Large intestine (tissue), 3 donors: ENCODE measurements at regions not wholly inside any gene's neighbourhood (a gene's known extent, or its start where the extent isn't known, plus 50 kb on each side); places are given as distances from the start of the nearest gene placed in this dataset.

ENCODE experiments used
- DNase-seq, 2 donors: peaks; one replicate each; pipeline versions ENCODE4 v3.0.0 to v3.0.0-alpha.2; 2013
- H3K27ac ChIP-seq: one replicate; pipeline ENCODE4 v1.5.1; 2013; ENCODE audit warnings: low read length
- H3K27me3 ChIP-seq: 2 replicates; pipeline ENCODE4 v1.6.1; 2013; ENCODE audit warnings: low read length; ENCODE audit not compliant: control insufficient read depth, insufficient read depth
- H3K36me3 ChIP-seq: 2 replicates; pipeline ENCODE4 v1.6.1; 2013; ENCODE audit warnings: low read length; ENCODE audit not compliant: control insufficient read depth, insufficient read depth
- H3K4me1 ChIP-seq: one replicate; pipeline ENCODE4 v1.6.1; 2013; ENCODE audit warnings: low read length; ENCODE audit not compliant: control insufficient read depth, insufficient read depth
- H3K4me3 ChIP-seq: one replicate; pipeline ENCODE4 v1.5.1; 2013; ENCODE audit warnings: low read length
- H3K9me3 ChIP-seq: one replicate; pipeline ENCODE4 v1.6.1; 2013; ENCODE audit warnings: mild to moderate bottlenecking, low read depth, low read length, moderate library complexity; ENCODE audit not compliant: control insufficient read depth
- WGBS: methylation state at CpG from one replicate; pipeline ENCODE4 v1.1.5; 2013; ENCODE audit warnings: low lambda C conversion rate; ENCODE audit not compliant: insufficient coverage; 5-methylcytosine and 5-hydroxymethylcytosine counted together

GRCh38 chr13:104691767-104692467 lies 1625.7 kb upstream of the SLC10A2 start:
- Histone ChIP-seq H3K27ac (no peak overlapping the region), H3K4me3 (no peak overlapping the region), H3K4me1 (no peaks in the 10 kb centered on the region), H3K36me3 (no peaks in the 10 kb centered on the region), H3K27me3 (no peaks in the 10 kb centered on the region), H3K9me3 (no peaks in the 10 kb centered on the region)
- WGBS = 80% methylated on average over 1 of the region's 2 CpGs
- DNase-seq = no peak

- 80% methylated on average over 1 of the region's 3 CpGs for WGBS
- H3K36me3 ChIP-seq = no peaks in the 10 kb centered on the region
- H3K27me3 ChIP-seq = no peaks in the 10 kb centered on the region
- no peak overlapping the region for H3K27ac ChIP-seq
- no peaks in the 10 kb centered on the region for H3K4me1 ChIP-seq
- no peak for DNase-seq
- H3K9me3 ChIP-seq = no peaks in the 10 kb centered on the region
- no peak overlapping the region for H3K4me3 ChIP-seq
Measured at GRCh38 chr13:104686484-104686883, 1620.3 kb upstream of the SLC10A2 start.

GRCh38 chr13:104683789-104684188 lies 1617.6 kb upstream of the SLC10A2 start:
- Histone ChIP-seq H3K27ac (no peak overlapping the region), H3K4me1 (no peaks in the 10 kb centered on the region), H3K27me3 (no peaks in the 10 kb centered on the region), H3K36me3 (no peaks in the 10 kb centered on the region), H3K9me3 (no peaks in the 10 kb centered on the region), H3K4me3 (no peak overlapping the region)
- no peak for DNase-seq

- Histone ChIP-seq H3K4me1 (no peaks in the 10 kb centered on the region), H3K9me3 (no peaks in the 10 kb centered on the region), H3K4me3 (no peak overlapping the region), H3K36me3 (no peaks in the 10 kb centered on the region), H3K27ac (no peak overlapping the region), H3K27me3 (no peaks in the 10 kb centered on the region)
- no peak for DNase-seq
- WGBS = no CpG with 5 or more reads among the region's 5 CpGs
Measured at GRCh38 chr13:104678161-104678560, 1611.9 kb upstream of the SLC10A2 start.

- H3K9me3 ChIP-seq = no peaks in the 10 kb centered on the region
- no peak overlapping the region for H3K4me3 ChIP-seq
- H3K27me3 ChIP-seq = no peaks in the 10 kb centered on the region
- DNase-seq = no peak
- WGBS = 92% methylated on average over 3 of the region's 3 CpGs
- no peak overlapping the region for H3K27ac ChIP-seq
- no peaks in the 10 kb centered on the region for H3K36me3 ChIP-seq
- no peaks in the 10 kb centered on the region for H3K4me1 ChIP-seq
Measured at GRCh38 chr13:104671901-104672300, 1605.7 kb upstream of the SLC10A2 start.

GRCh38 chr13:104657196-104657595 lies 1591.0 kb upstream of the SLC10A2 start:
- 100% methylated on average over 1 of the region's 1 CpG for WGBS
- no peaks in the 10 kb centered on the region for H3K4me1 ChIP-seq
- H3K27me3 ChIP-seq = no peaks in the 10 kb centered on the region
- no peak overlapping the region for H3K4me3 ChIP-seq
- H3K27ac ChIP-seq = no peak overlapping the region
- DNase-seq = no peak
- no peaks in the 10 kb centered on the region for H3K9me3 ChIP-seq
- no peaks in the 10 kb centered on the region for H3K36me3 ChIP-seq

GRCh38 chr13:104650431-104650830 lies 1584.2 kb upstream of the SLC10A2 start:
- no peak overlapping the region for H3K4me3 ChIP-seq
- WGBS = no CpG with 5 or more reads among the region's 12 CpGs
- H3K27me3 ChIP-seq = no peaks in the 10 kb centered on the region
- H3K4me1 ChIP-seq = no peaks in the 10 kb centered on the region
- no peak for DNase-seq
- H3K27ac ChIP-seq = no peak overlapping the region
- no peaks in the 10 kb centered on the region for H3K36me3 ChIP-seq
- no peaks in the 10 kb centered on the region for H3K9me3 ChIP-seq

GRCh38 chr13:104648291-104648690 lies 1582.1 kb upstream of the SLC10A2 start:
- H3K27ac ChIP-seq = no peak overlapping the region
- no peak overlapping the region for H3K4me3 ChIP-seq
- H3K36me3 ChIP-seq = no peaks in the 10 kb centered on the region
- no peaks in the 10 kb centered on the region for H3K27me3 ChIP-seq
- DNase-seq = no peak
- no peaks in the 10 kb centered on the region for H3K4me1 ChIP-seq
- no CpG with 5 or more reads among the region's 11 CpGs for WGBS
- H3K9me3 ChIP-seq = no peaks in the 10 kb centered on the region

- Histone ChIP-seq H3K4me3 (no peak overlapping the region), H3K27ac (no peak overlapping the region), H3K36me3 (no peaks in the 10 kb centered on the region), H3K9me3 (no peaks in the 10 kb centered on the region), H3K4me1 (no peaks in the 10 kb centered on the region), H3K27me3 (no peaks in the 10 kb centered on the region)
- DNase-seq = no peak
- 80% methylated on average over 1 of the region's 4 CpGs for WGBS
Measured at GRCh38 chr13:104645786-104646185, 1579.6 kb upstream of the SLC10A2 start.

- Histone ChIP-seq H3K9me3 (no peaks in the 10 kb centered on the region), H3K27ac (no peak overlapping the region), H3K4me3 (no peak overlapping the region), H3K27me3 (no peaks in the 10 kb centered on the region), H3K4me1 (no peaks in the 10 kb centered on the region), H3K36me3 (no peaks in the 10 kb centered on the region)
- WGBS = 49% methylated on average over 2 of the region's 5 CpGs
- no peak for DNase-seq
Measured at GRCh38 chr13:104641309-104641708, 1575.1 kb upstream of the SLC10A2 start.

GRCh38 chr13:104635879-104636278 lies 1569.7 kb upstream of the SLC10A2 start:
- Histone ChIP-seq H3K4me3 (no peak overlapping the region), H3K4me1 (no peaks in the 10 kb centered on the region)
- 40% methylated on average over 1 of the region's 5 CpGs for WGBS

More at GRCh38 chr13:104635879-104636278, 1569.7 kb upstream of the SLC10A2 start:
- no peaks in the 10 kb centered on the region for H3K27me3 ChIP-seq
- no peak for DNase-seq
- no peak overlapping the region for H3K27ac ChIP-seq
- no peaks in the 10 kb centered on the region for H3K36me3 ChIP-seq
- no peaks in the 10 kb centered on the region for H3K9me3 ChIP-seq
